NCI-H345 treated with DMSO at 0.1 percent for 48 hours (cell line): ENCODE measurements at regions not wholly inside any gene's neighbourhood (a gene's known extent, or its start where the extent isn't known, plus 50 kb on each side); places are given as distances from the start of the nearest gene placed in this dataset.

Experiments used
- DNase-seq: peaks from one replicate; lab custom pipeline; 2025; ENCODE audit not compliant: unreplicated experiment; lab: John Stamatoyannopoulos, UW

- no peak for DNase-seq
Measured at GRCh38 chr2:156647377-156648010, 211.3 kb downstream of the GPD2 start.

- DNase-seq: no peak
Measured at GRCh38 chr2:156648522-156648921, 212.3 kb downstream of the GPD2 start.

- DNase-seq: no peak
Measured at GRCh38 chr2:156649596-156649995, 213.4 kb downstream of the GPD2 start.

- no peak for DNase-seq
Measured at GRCh38 chr2:156652691-156653090, 216.5 kb downstream of the GPD2 start.

GRCh38 chr2:156653675-156654074 is 217.5 kb downstream of the GPD2 start:
- DNase-seq: no peak

- no peak for DNase-seq
Measured at GRCh38 chr2:156657809-156658208, 221.6 kb downstream of the GPD2 start.

GRCh38 chr2:156659694-156660093 is 223.5 kb downstream of the GPD2 start:
- DNase-seq: no peak

- no peak for DNase-seq
Measured at GRCh38 chr2:156663757-156664409, 227.7 kb downstream of the GPD2 start.

GRCh38 chr2:156666130-156666785 is 230.1 kb downstream of the GPD2 start:
- no peak for DNase-seq

GRCh38 chr2:156670104-156670503 is 233.9 kb downstream of the GPD2 start:
- DNase-seq: no peak

GRCh38 chr2:156671706-156672361 is 235.7 kb downstream of the GPD2 start:
- no peak for DNase-seq

- no peak for DNase-seq
Measured at GRCh38 chr2:156672556-156673332, 236.6 kb downstream of the GPD2 start.

- DNase-seq: no peak
Measured at GRCh38 chr2:156673333-156673615, 237.1 kb downstream of the GPD2 start.

- DNase-seq: no peak
Measured at GRCh38 chr2:156673981-156674380, 237.8 kb downstream of the GPD2 start.

GRCh38 chr2:156675896-156676295 is 239.7 kb downstream of the GPD2 start:
- no peak for DNase-seq

- no peak for DNase-seq
Measured at GRCh38 chr2:156679820-156680219, 243.6 kb downstream of the GPD2 start.

GRCh38 chr2:156680266-156680665 is 244.1 kb downstream of the GPD2 start:
- no peak for DNase-seq

- DNase-seq: no peak
Measured at GRCh38 chr2:156687126-156687525, 250.9 kb downstream of the GPD2 start.

- DNase-seq: no peak
Measured at GRCh38 chr2:156687715-156688114, 251.5 kb downstream of the GPD2 start.

- DNase-seq: no peak
Measured at GRCh38 chr2:156689939-156690338, 253.8 kb downstream of the GPD2 start.

GRCh38 chr2:156691014-156691413 is 254.8 kb downstream of the GPD2 start:
- DNase-seq: no peak
